Endothelial cell (in vitro differentiated cells): ENCODE measurements at regions not wholly inside any gene's neighbourhood (a gene's known extent, or its start where the extent isn't known, plus 50 kb on each side); places are given as distances from the start of the nearest gene placed in this dataset.

Source experiments
- DNase-seq: peaks from one replicate; pipeline ENCODE4 v3.0.0; 2021; ENCODE audit warnings: low spot score
- H3K27ac Mint-ChIP-seq: one replicate; pipeline ENCODE4 v1.8.0; 2021; ENCODE audit warnings: mixed read lengths, inconsistent platforms; ENCODE audit not compliant: unreplicated experiment
- H3K27me3 Mint-ChIP-seq: one replicate; pipeline ENCODE4 v1.8.0; 2021; ENCODE audit warnings: mild to moderate bottlenecking, moderate library complexity, mixed read lengths, inconsistent platforms; ENCODE audit not compliant: unreplicated experiment
- H3K36me3 Mint-ChIP-seq: one replicate; pipeline ENCODE4 v1.8.0; 2021; ENCODE audit warnings: mild to moderate bottlenecking, low read depth, mixed read lengths, inconsistent platforms; ENCODE audit not compliant: unreplicated experiment
- H3K4me1 Mint-ChIP-seq: one replicate; pipeline ENCODE4 v1.8.0; 2021; ENCODE audit warnings: mild to moderate bottlenecking, mixed read lengths, inconsistent platforms; ENCODE audit not compliant: unreplicated experiment
- H3K4me3 Mint-ChIP-seq: one replicate; pipeline ENCODE4 v1.8.0; 2021; ENCODE audit warnings: mild to moderate bottlenecking, mixed read lengths, inconsistent platforms; ENCODE audit not compliant: unreplicated experiment
- H3K9me3 Mint-ChIP-seq: one replicate; pipeline ENCODE4 v1.8.0; 2021; ENCODE audit warnings: mixed read lengths, inconsistent platforms; ENCODE audit not compliant: unreplicated experiment
- CTCF ChIP-seq: fragments of 200-600 bp; sonication (generic); IDR thresholded peaks from one replicate; pipeline ENCODE4 v1.5.0; 2021; ENCODE audit warnings: antibody characterized with exemption; ENCODE audit not compliant: unreplicated experiment

DNA sequence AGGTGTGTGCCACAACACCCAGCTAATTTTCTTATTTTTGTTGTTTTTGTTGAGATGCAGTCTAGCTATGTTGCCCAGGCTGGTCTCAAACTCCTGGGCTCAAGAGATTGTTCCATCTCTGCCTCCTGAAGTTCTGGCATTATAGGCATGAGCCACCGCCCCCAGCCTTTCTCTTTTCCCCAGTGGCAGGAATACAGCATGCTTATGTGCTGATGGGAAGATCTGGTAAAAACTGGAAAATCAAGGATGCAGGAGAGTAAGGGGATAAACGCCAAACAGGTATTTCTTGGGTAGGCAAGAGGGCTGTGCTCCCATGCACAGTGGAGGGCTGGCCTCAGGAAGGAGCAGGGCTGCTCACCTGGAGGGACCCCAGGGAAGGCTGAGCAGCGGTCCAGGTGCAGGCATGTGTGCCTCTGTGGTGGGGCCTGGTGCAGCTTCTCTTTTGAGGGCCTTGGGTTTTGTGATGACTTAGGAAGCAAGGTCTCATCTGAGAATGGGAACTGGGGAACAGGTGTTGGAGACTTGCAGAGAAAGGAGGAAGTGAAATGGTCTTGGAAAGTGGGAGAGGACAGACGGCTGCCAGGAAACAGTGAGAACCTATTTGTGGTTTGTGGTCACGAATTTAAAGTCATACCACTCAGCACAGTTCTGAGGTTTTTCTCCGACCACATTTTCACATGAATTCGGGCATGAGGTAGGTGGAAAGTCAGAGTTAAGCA is 106.5 kb downstream of the TEX26 start:
- Mint-ChIP-seq H3K36me3 (no peaks in the 10 kb centered on the region), H3K4me1 (no peaks in the 10 kb centered on the region), H3K4me3 (no peak overlapping the region), H3K9me3 (no peaks in the 10 kb centered on the region), H3K27me3 (peaks cover 5% of the 10 kb centered on the region), H3K27ac (no peak overlapping the region)
- no peak for TF ChIP-seq CTCF
- DNase-seq, result no peak

- H3K27ac Mint-ChIP-seq, result no peak overlapping the region
These were observed 105.5 kb downstream of the TEX26 start for GRCh38 chr13:31037874-31038500.

DNA sequence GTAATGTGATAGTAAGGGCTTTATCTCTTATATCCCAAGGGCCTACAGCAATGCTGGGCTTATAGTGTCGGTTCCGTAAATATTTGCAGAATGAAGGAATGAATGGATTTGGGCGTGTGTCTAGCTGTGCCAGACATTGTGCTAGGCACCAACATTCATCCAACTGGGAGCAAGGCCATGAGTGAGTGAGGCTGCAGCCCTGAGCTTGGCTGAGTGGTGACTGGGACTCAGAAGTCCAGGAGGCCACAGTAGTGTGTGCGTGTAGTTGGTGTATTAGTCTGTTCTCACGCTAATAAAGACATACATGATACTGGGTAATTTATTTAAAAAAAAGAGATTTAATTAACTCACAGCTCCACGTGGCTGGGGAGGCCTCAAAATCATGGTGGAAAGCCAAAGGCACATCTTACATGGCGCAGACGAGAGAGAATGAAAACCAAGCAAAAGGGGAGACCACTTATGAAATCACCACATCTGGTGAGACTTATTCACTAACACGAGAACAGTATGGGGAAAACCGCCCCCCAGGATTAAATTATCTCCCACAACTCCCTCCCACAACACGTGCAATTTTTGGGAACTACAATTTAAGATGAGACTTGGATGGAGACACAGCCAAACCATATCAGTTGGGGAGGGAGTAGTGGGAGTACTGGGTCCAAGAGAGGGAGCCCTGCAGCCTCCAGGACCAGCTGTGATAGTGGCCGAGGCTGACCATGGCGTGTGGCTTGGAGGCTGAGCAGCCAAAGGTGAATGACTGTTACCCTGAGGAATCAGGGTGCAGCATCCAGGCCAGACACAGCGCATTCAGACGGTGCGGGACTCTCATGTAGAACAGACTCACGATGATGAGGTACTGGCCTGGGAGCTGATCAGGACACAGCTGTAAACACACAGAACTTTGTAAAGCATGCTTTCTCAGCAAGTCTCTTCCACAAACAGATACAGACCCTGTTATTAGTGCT is 104.6 kb downstream of the TEX26 start:
- no peak for DNase-seq
- Mint-ChIP-seq H3K36me3 (no peaks in the 10 kb centered on the region), H3K9me3 (no peaks in the 10 kb centered on the region), H3K27me3 (peaks cover 4% of the 10 kb centered on the region), H3K4me1 (no peaks in the 10 kb centered on the region), H3K27ac (no peak overlapping the region), H3K4me3 (no peak overlapping the region)
- no peak for TF ChIP-seq CTCF

More at GRCh38 chr13:31037874-31038500, 105.5 kb downstream of the TEX26 start:
- peaks cover 5% of the 10 kb centered on the region for H3K27me3 Mint-ChIP-seq
- H3K9me3 Mint-ChIP-seq, result no peaks in the 10 kb centered on the region
- no peaks in the 10 kb centered on the region for H3K4me1 Mint-ChIP-seq
- no peak overlapping the region for H3K4me3 Mint-ChIP-seq
- H3K36me3 Mint-ChIP-seq, result no peaks in the 10 kb centered on the region
- TF ChIP-seq CTCF, result no peak
- no peak for DNase-seq

GRCh38 chr13:31035185-31035965 is 102.9 kb downstream of the TEX26 start:
- no peak for DNase-seq
- TF ChIP-seq CTCF, result no peak
- Mint-ChIP-seq H3K9me3 (no peaks in the 10 kb centered on the region), H3K27me3 (peaks cover 9% of the 10 kb centered on the region), H3K27ac (no peak overlapping the region), H3K36me3 (no peaks in the 10 kb centered on the region), H3K4me3 (no peak overlapping the region), H3K4me1 (no peaks in the 10 kb centered on the region)
